Panc1 (cell line): ENCODE measurements at regions not wholly inside any gene's neighbourhood (a gene's known extent, or its start where the extent isn't known, plus 50 kb on each side); places are given as distances from the start of the nearest gene placed in this dataset.

Experiments
- ATAC-seq: fragments of 200-7000 bp; cut with Tn5 transposase; 2 replicates; pipeline ENCODE4 v1.9.1; 2020; ENCODE audit warnings: mild to moderate bottlenecking, moderate library complexity
- BruUV-seq: library from RNA; stranded (reverse); fragments of 400-500 nt; replicated peaks from 2 replicates; lab custom pipeline; 2021; lab: Mats Ljungman, UMichigan
- CTCF ChIA-PET: fragments of 300-600 bp; sonication (Branson Sonifier 250); formaldehyde crosslinking; loops from one replicate; lab custom pipeline; 2022; ENCODE audit warnings: antibody characterized with exemption; lab: Charles Lee
- POLR2A ChIA-PET: fragments of 300-600 bp; sonication (Branson Sonifier 250); formaldehyde crosslinking; loops from one replicate; lab custom pipeline; 2022; ENCODE audit warnings: antibody characterized with exemption; lab: Charles Lee
- DNase-seq: peaks from one replicate; pipeline ENCODE4 v3.0.0-alpha.2; 2010; ENCODE audit warnings: low read depth, low spot score
- H3K27ac ChIP-seq: 2 replicates; pipeline ENCODE4 v1.5.1; 2011; ENCODE audit warnings: mild to moderate bottlenecking, low read length, inconsistent platforms
- H3K27me3 ChIP-seq: fragments of 200-500 bp; sonication (Bioruptor generic); 2 replicates; pipeline ENCODE4 v1.6.0; 2014; ENCODE audit warnings: low read length, inconsistent platforms; ENCODE audit not compliant: control insufficient read depth, insufficient read depth
- H3K36me3 ChIP-seq: fragments of 200-500 bp; sonication (Bioruptor generic); 2 replicates; pipeline ENCODE4 v1.5.1; 2014; ENCODE audit warnings: inconsistent platforms, mild to moderate bottlenecking, low read length, moderate library complexity; ENCODE audit not compliant: control insufficient read depth, insufficient read depth
- H3K4me1 ChIP-seq: 2 replicates; pipeline ENCODE4 v1.5.1; 2011; ENCODE audit warnings: inconsistent platforms, mild to moderate bottlenecking, low read length, moderate library complexity; ENCODE audit not compliant: control insufficient read depth, insufficient read depth
- H3K4me3 ChIP-seq, 2 experiments: 2 replicates each; pipeline ENCODE4 v1.5.1; 2011 to 2012; ENCODE audit warnings: low read depth in 2 of 2, low read length in 2 of 2, mild to moderate bottlenecking in 2 of 2, inconsistent platforms in 1 of 2, moderate library complexity in 1 of 2
- H3K9me3 ChIP-seq: fragments of 200-500 bp; sonication (Bioruptor generic); 2 replicates; pipeline ENCODE4 v1.5.1; 2014; ENCODE audit warnings: low read depth, mild to moderate bottlenecking, inconsistent platforms, low read length, moderate library complexity; ENCODE audit not compliant: control insufficient read depth, insufficient read depth
- CTCF ChIP-seq: fragments of 450-650 bp; IDR thresholded peaks from 2 replicates; pipeline ENCODE4 v1.5.1; 2017; ENCODE audit warnings: mild to moderate bottlenecking
- POLR2AphosphoS5 ChIP-seq: IDR thresholded peaks from 2 replicates; pipeline ENCODE4 v1.6.1; 2012; ENCODE audit warnings: mild to moderate bottlenecking, low read depth, low read length, moderate library complexity
- REST ChIP-seq, 2 experiments: IDR thresholded peaks; 2 replicates each; pipeline ENCODE4 v1.6.1; 2011 to 2012; ENCODE audit warnings: low read depth in 2 of 2, control low read depth in 1 of 2, low read length in 1 of 2, mild to moderate bottlenecking in 1 of 2, moderate library complexity in 1 of 2; ENCODE audit not compliant: insufficient read depth in 1 of 2
- SIN3A ChIP-seq: IDR thresholded peaks from 2 replicates; pipeline ENCODE4 v1.6.1; 2012; ENCODE audit warnings: low read depth, mild to moderate bottlenecking, low read length, moderate library complexity, borderline replicate concordance; ENCODE audit not compliant: insufficient read depth
- TCF7L2 ChIP-seq: IDR thresholded peaks from 2 replicates; pipeline ENCODE4 v1.6.1; 2011; ENCODE audit warnings: mild to moderate bottlenecking, low read depth, low read length, inconsistent platforms
- in situ Hi-C: cut with HindIII; loops from 2 replicates; pipeline ENCODE4 v1.10.0; 2016; ENCODE audit warnings: low sequenced_read_pairs, low pct_unique_long_range_greater_than_20kb
- intact Hi-C: fragments of 100-400 bp; cut with micrococcal nuclease; formaldehyde crosslinking; loops from one replicate; pipeline ENCODE4 v1.10.0; 2022; ENCODE audit not compliant: unreplicated experiment

GRCh38 chr10:36200577-36200976, 558.5 kb upstream of the FZD8 start:
- H3K4me1 ChIP-seq: no peaks in the 10 kb centered on the region
- in situ Hi-C loops (no loop called here), intact Hi-C loops (no loop called here)
- H3K4me3 ChIP-seq: no peak overlapping the region
- no peaks in the 10 kb centered on the region for H3K9me3 ChIP-seq
- ATAC-seq: no peak
- DNase-seq: no peak
- ChIA-PET POLR2A (no interaction called here), CTCF (no interaction called here)
- TF ChIP-seq SIN3A: no peak
- TF ChIP-seq POLR2AphosphoS5: no peak
- TF ChIP-seq TCF7L2: no peak
- no peak for TF ChIP-seq CTCF
- TF ChIP-seq REST (IDR thresholded peaks at IDR 0.05; ENCODE audit: insufficient read depth in 1 of 2, low read depth in 2 of 2, low read length in 1 of 2): no peak
- H3K27ac ChIP-seq: no peak overlapping the region
- BruUV-seq: no TSS peak
- no peaks in the 10 kb centered on the region for H3K36me3 ChIP-seq
- H3K27me3 ChIP-seq: no peaks in the 10 kb centered on the region

- POLR2A ChIA-PET: no interaction called here
- Histone ChIP-seq H3K9me3 (no peaks in the 10 kb centered on the region), H3K27me3 (no peaks in the 10 kb centered on the region), H3K4me1 (no peaks in the 10 kb centered on the region), H3K27ac (no peak overlapping the region), H3K36me3 (no peaks in the 10 kb centered on the region), H3K4me3 (no peak overlapping the region)
- no peak for TF ChIP-seq REST (IDR thresholded peaks at IDR 0.05; ENCODE audit: insufficient read depth in 1 of 2, low read depth in 2 of 2, low read length in 1 of 2)
- TF ChIP-seq SIN3A: no peak
- TF ChIP-seq POLR2AphosphoS5: no peak
- TF ChIP-seq TCF7L2: no peak
- TF ChIP-seq CTCF: no peak
- in situ Hi-C loops (no loop called here), intact Hi-C loops (no loop called here)
- CTCF ChIA-PET: no interaction called here
- ATAC-seq (no peak), DNase-seq (no peak)
- BruUV-seq: no TSS peak
Measured at GRCh38 chr10:36198322-36198721, 556.2 kb upstream of the FZD8 start.
